ENCODE measurements at regions not wholly inside any gene's neighbourhood (a gene's known extent, or its start where the extent isn't known, plus 50 kb on each side); places are given as distances from the start of the nearest gene placed in this dataset.

DNA sequence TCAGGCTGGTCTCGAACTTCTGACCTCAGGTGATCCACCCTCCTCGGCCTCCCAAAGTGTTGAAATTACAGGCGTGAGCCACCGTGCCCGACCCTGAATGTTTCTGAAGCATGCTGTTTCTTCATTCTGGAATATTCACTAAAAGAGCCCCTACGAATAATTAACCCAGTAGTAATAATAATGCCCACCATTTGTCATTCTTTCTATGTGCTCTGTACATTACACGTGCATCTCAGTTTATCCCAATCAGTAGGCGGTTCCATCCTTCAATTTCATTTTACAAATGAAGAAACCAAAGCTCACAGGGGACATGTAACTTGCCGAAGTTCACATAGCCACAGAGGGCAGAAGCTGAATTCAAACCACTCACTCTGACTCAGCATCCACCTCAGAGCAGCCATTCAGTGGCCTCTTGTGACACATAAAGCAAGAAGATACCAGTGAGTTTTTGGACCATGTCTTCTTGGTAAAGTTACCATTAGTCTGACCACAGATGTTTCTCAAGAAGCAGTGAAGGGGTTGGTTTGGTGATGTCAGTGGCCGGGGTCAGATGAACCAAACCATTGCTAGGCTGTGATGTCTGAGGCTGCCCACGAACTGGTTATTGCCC lies 71.9 kb upstream of the DUSP5 start (continued):
- TF ChIP-seq, protein P1, sequence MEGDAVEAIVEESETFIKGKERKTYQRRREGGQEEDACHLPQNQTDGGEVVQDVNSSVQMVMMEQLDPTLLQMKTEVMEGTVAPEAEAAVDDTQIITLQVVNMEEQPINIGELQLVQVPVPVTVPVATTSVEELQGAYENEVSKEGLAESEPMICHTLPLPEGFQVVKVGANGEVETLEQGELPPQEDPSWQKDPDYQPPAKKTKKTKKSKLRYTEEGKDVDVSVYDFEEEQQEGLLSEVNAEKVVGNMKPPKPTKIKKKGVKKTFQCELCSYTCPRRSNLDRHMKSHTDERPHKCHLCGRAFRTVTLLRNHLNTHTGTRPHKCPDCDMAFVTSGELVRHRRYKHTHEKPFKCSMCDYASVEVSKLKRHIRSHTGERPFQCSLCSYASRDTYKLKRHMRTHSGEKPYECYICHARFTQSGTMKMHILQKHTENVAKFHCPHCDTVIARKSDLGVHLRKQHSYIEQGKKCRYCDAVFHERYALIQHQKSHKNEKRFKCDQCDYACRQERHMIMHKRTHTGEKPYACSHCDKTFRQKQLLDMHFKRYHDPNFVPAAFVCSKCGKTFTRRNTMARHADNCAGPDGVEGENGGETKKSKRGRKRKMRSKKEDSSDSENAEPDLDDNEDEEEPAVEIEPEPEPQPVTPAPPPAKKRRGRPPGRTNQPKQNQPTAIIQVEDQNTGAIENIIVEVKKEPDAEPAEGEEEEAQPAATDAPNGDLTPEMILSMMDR (conservative IDR thresholded peaks at IDR 0.05; ENCODE audit: low read depth in 2 of 2), result no peak
- TF ChIP-seq JUNB (IDR thresholded peaks at IDR 0.05; ENCODE audit: unreplicated experiment) (no peak), ZNF114 (CRISPR knock-in tag; IDR thresholded peaks at IDR 0.05) (no peak)

- DNase-seq (ENCODE audit: low spot score) (no peak), ATAC-seq (no peak)
- Histone ChIP-seq H3K9me2 (ENCODE audit: insufficient read depth) (no peaks in the 10 kb centered on the region), H3K4me1 (ENCODE audit: insufficient read depth) (peaks cover 12% of the 10 kb centered on the region; the same call in 1 of the 2 replicates), H3K4me2 (no peak overlapping the region), H3K27me3 (ENCODE audit: insufficient read depth) (no peaks in the 10 kb centered on the region), H3K79me2 (replicated peaks; ENCODE audit: insufficient read depth) (no peaks in the 10 kb centered on the region), H3K4me3 (no peak overlapping the region), H4K20me1 (replicated peaks; ENCODE audit: insufficient read depth) (no peaks in the 10 kb centered on the region), H2AFZ (0 out of 2 replicates have a peak overlapping the region, but pooled peaks have one; percentile 56), H3K36me3 (ENCODE audit: insufficient read depth) (no peaks in the 10 kb centered on the region), H3F3A (replicated peaks; ENCODE audit: low read depth) (no peaks in the 10 kb centered on the region), H3K27ac (ENCODE audit: low read depth) (no peak overlapping the region)
- Mint-ChIP-seq H3K27ac (no peak overlapping the region; the same call in 1 of the 2 replicates), H3K4me1 (peaks cover 27% of the 10 kb centered on the region), H3K4me3 (no peak overlapping the region), H3K9me3 (no peaks in the 10 kb centered on the region), H3K36me3 (ENCODE audit: low read depth) (no peaks in the 10 kb centered on the region), H3K27me3 (ENCODE audit: insufficient read depth, low read depth, poor library complexity) (peaks cover 8% of the 10 kb centered on the region)
- TF ChIP-seq ZNF462 (CRISPR knock-in tag; IDR thresholded peaks at IDR 0.05), result peak; percentile 42; the same call in 1 of the 2 replicates
- no peak for TF ChIP-seq NANOG (IDR thresholded peaks at IDR 0.05; ENCODE audit: borderline replicate concordance)
- TF ChIP-seq, protein P1 (conservative IDR thresholded peaks at IDR 0.05; ENCODE audit: low read depth in 2 of 2), result no peak
- no peak for TF ChIP-seq CREB1 (CRISPR knock-in tag; IDR thresholded peaks at IDR 0.05; ENCODE audit: low read depth)
- no peak for TF ChIP-seq ZNF114 (CRISPR knock-in tag; IDR thresholded peaks at IDR 0.05)
- no peak for TF ChIP-seq ZNF331 (CRISPR knock-in tag; IDR thresholded peaks at IDR 0.05; ENCODE audit: low read depth)
- TF ChIP-seq EZH2 (IDR thresholded peaks at IDR 0.05; ENCODE audit: low read depth, unreplicated experiment), result no peak
Observed at GRCh38 chr10:110426294-110427181, 71.2 kb upstream of the DUSP5 start.

Data from GM23338 (cell line).